ENCODE measurements at regions not wholly inside any gene's neighbourhood (a gene's known extent, or its start where the extent isn't known, plus 50 kb on each side); places are given as distances from the start of the nearest gene placed in this dataset.

- DNase-seq: no peak
- H3K27me3 ChIP-seq (ENCODE audit: control insufficient read depth, insufficient read depth, low read length): no peaks in the 10 kb centered on the region
- H3K4me3 ChIP-seq (ENCODE audit: insufficient read depth, low read depth, low read length): no peak overlapping the region
- H3K36me3 ChIP-seq (replicated peaks; ENCODE audit: control insufficient read depth, insufficient read depth, low read length): no peaks in the 10 kb centered on the region
Observed at GRCh38 chr4:149296503-149296902, 519.1 kb downstream of the IQCM start.

GRCh38 chr4:149296084-149296483 is 519.6 kb downstream of the IQCM start:
- Histone ChIP-seq H3K4me3 (ENCODE audit: insufficient read depth, low read depth, low read length) (no peak overlapping the region), H3K36me3 (replicated peaks; ENCODE audit: control insufficient read depth, insufficient read depth, low read length) (no peaks in the 10 kb centered on the region), H3K27me3 (ENCODE audit: control insufficient read depth, insufficient read depth, low read length) (no peaks in the 10 kb centered on the region)
- no peak for DNase-seq

GRCh38 chr4:149294601-149295000 is 521.0 kb downstream of the IQCM start:
- Histone ChIP-seq H3K27me3 (ENCODE audit: control insufficient read depth, insufficient read depth, low read length) (no peaks in the 10 kb centered on the region), H3K36me3 (replicated peaks; ENCODE audit: control insufficient read depth, insufficient read depth, low read length) (no peaks in the 10 kb centered on the region), H3K4me3 (ENCODE audit: insufficient read depth, low read depth, low read length) (no peak overlapping the region)
- no peak for DNase-seq

- no peaks in the 10 kb centered on the region for H3K36me3 ChIP-seq (replicated peaks; ENCODE audit: control insufficient read depth, insufficient read depth, low read length)
- no peak overlapping the region for H3K4me3 ChIP-seq (ENCODE audit: insufficient read depth, low read depth, low read length)
- DNase-seq: no peak
- no peaks in the 10 kb centered on the region for H3K27me3 ChIP-seq (ENCODE audit: control insufficient read depth, insufficient read depth, low read length)
Observed at GRCh38 chr4:149293046-149293649, 522.5 kb downstream of the IQCM start.

GRCh38 chr4:149292425-149293007 is 523.1 kb downstream of the IQCM start:
- Histone ChIP-seq H3K27me3 (ENCODE audit: control insufficient read depth, insufficient read depth, low read length) (no peaks in the 10 kb centered on the region), H3K4me3 (ENCODE audit: insufficient read depth, low read depth, low read length) (no peak overlapping the region), H3K36me3 (replicated peaks; ENCODE audit: control insufficient read depth, insufficient read depth, low read length) (no peaks in the 10 kb centered on the region)
- no peak for DNase-seq

GRCh38 chr4:149291463-149291862 is 524.2 kb downstream of the IQCM start:
- no peak for DNase-seq
- no peaks in the 10 kb centered on the region for H3K36me3 ChIP-seq (replicated peaks; ENCODE audit: control insufficient read depth, insufficient read depth, low read length)
- H3K27me3 ChIP-seq (ENCODE audit: control insufficient read depth, insufficient read depth, low read length): no peaks in the 10 kb centered on the region
- H3K4me3 ChIP-seq (ENCODE audit: insufficient read depth, low read depth, low read length): no peak overlapping the region

GRCh38 chr4:149280806-149281205 is 534.8 kb downstream of the IQCM start:
- H3K27me3 ChIP-seq (ENCODE audit: control insufficient read depth, insufficient read depth, low read length): no peaks in the 10 kb centered on the region
- no peak for DNase-seq
- no peak overlapping the region for H3K4me3 ChIP-seq (ENCODE audit: insufficient read depth, low read depth, low read length)
- no peaks in the 10 kb centered on the region for H3K36me3 ChIP-seq (replicated peaks; ENCODE audit: control insufficient read depth, insufficient read depth, low read length)

- Histone ChIP-seq H3K27me3 (ENCODE audit: control insufficient read depth, insufficient read depth, low read length) (no peaks in the 10 kb centered on the region), H3K36me3 (replicated peaks; ENCODE audit: control insufficient read depth, insufficient read depth, low read length) (no peaks in the 10 kb centered on the region), H3K4me3 (ENCODE audit: insufficient read depth, low read depth, low read length) (no peak overlapping the region)
- no peak for DNase-seq
Observed at GRCh38 chr4:149279776-149280175, 535.9 kb downstream of the IQCM start.

- H3K36me3 ChIP-seq (replicated peaks; ENCODE audit: control insufficient read depth, insufficient read depth, low read length): no peaks in the 10 kb centered on the region
- no peak for DNase-seq
- no peak overlapping the region for H3K4me3 ChIP-seq (ENCODE audit: insufficient read depth, low read depth, low read length)
- H3K27me3 ChIP-seq (ENCODE audit: control insufficient read depth, insufficient read depth, low read length): no peaks in the 10 kb centered on the region
Observed at GRCh38 chr4:149279331-149279730, 536.3 kb downstream of the IQCM start.

GRCh38 chr4:149277705-149278104 is 537.9 kb downstream of the IQCM start:
- no peak for DNase-seq
- Histone ChIP-seq H3K4me3 (ENCODE audit: insufficient read depth, low read depth, low read length) (no peak overlapping the region), H3K36me3 (replicated peaks; ENCODE audit: control insufficient read depth, insufficient read depth, low read length) (no peaks in the 10 kb centered on the region), H3K27me3 (ENCODE audit: control insufficient read depth, insufficient read depth, low read length) (no peaks in the 10 kb centered on the region)

GRCh38 chr4:149269835-149270234 is 545.8 kb downstream of the IQCM start:
- Histone ChIP-seq H3K27me3 (ENCODE audit: control insufficient read depth, insufficient read depth, low read length) (no peaks in the 10 kb centered on the region), H3K4me3 (ENCODE audit: insufficient read depth, low read depth, low read length) (no peak overlapping the region), H3K36me3 (replicated peaks; ENCODE audit: control insufficient read depth, insufficient read depth, low read length) (no peaks in the 10 kb centered on the region)
- no peak for DNase-seq

GRCh38 chr4:149266301-149266700 is 549.3 kb downstream of the IQCM start:
- DNase-seq: no peak
- H3K36me3 ChIP-seq (replicated peaks; ENCODE audit: control insufficient read depth, insufficient read depth, low read length): no peaks in the 10 kb centered on the region
- H3K27me3 ChIP-seq (ENCODE audit: control insufficient read depth, insufficient read depth, low read length): no peaks in the 10 kb centered on the region
- no peak overlapping the region for H3K4me3 ChIP-seq (ENCODE audit: insufficient read depth, low read depth, low read length)

- Histone ChIP-seq H3K4me3 (ENCODE audit: insufficient read depth, low read depth, low read length) (no peak overlapping the region), H3K27me3 (ENCODE audit: control insufficient read depth, insufficient read depth, low read length) (no peaks in the 10 kb centered on the region), H3K36me3 (replicated peaks; ENCODE audit: control insufficient read depth, insufficient read depth, low read length) (no peaks in the 10 kb centered on the region)
- no peak for DNase-seq
Observed at GRCh38 chr4:149265645-149266044, 550.0 kb downstream of the IQCM start.

GRCh38 chr4:149264093-149264733 is 551.4 kb downstream of the IQCM start:
- H3K27me3 ChIP-seq (ENCODE audit: control insufficient read depth, insufficient read depth, low read length): no peaks in the 10 kb centered on the region
- peak; percentile 2 for DNase-seq
- H3K36me3 ChIP-seq (replicated peaks; ENCODE audit: control insufficient read depth, insufficient read depth, low read length): no peaks in the 10 kb centered on the region
- no peak overlapping the region for H3K4me3 ChIP-seq (ENCODE audit: insufficient read depth, low read depth, low read length)

- H3K4me3 ChIP-seq (ENCODE audit: insufficient read depth, low read depth, low read length): no peak overlapping the region
- no peak for DNase-seq
- no peaks in the 10 kb centered on the region for H3K27me3 ChIP-seq (ENCODE audit: control insufficient read depth, insufficient read depth, low read length)
- H3K36me3 ChIP-seq (replicated peaks; ENCODE audit: control insufficient read depth, insufficient read depth, low read length): no peaks in the 10 kb centered on the region
Observed at GRCh38 chr4:149248191-149248764, 567.4 kb downstream of the IQCM start.
